Erythroblast (primary cell): ENCODE measurements at regions not wholly inside any gene's neighbourhood (a gene's known extent, or its start where the extent isn't known, plus 50 kb on each side); places are given as distances from the start of the nearest gene placed in this dataset.
"Not testable (repeated sequence)": the region's sequence is repeated elsewhere in the genome, so short reads cannot be mapped to it uniquely, and the experiment has no call there.

ENCODE experiments used
- DNase-seq, 2 experiments: peaks; one replicate each; lab custom pipeline; 2025; lab: John Stamatoyannopoulos, UW
- GATA1 ChIP-seq: IDR thresholded peaks from 2 replicates; pipeline ENCODE4 v1.6.1; 2011; ENCODE audit warnings: low read depth, mild to moderate bottlenecking, control low read depth, low read length, moderate library complexity
- POLR2A ChIP-seq: IDR thresholded peaks from 2 replicates; pipeline ENCODE4 v1.6.1; 2011; ENCODE audit warnings: mild to moderate bottlenecking, low read length

GRCh38 chrX:81348388-81348787 is 146.5 kb downstream of the SH3BGRL start:
- DNase-seq, result no peak
- no peak for TF ChIP-seq GATA1
- TF ChIP-seq POLR2A, result no peak

- DNase-seq, result no peak
- no peak for TF ChIP-seq GATA1
- no peak for TF ChIP-seq POLR2A
These were observed 153.1 kb downstream of the SH3BGRL start for GRCh38 chrX:81354954-81355353.

GRCh38 chrX:81355436-81355835 is 153.5 kb downstream of the SH3BGRL start:
- peak; percentile 0 to 4 for DNase-seq
- TF ChIP-seq GATA1 (no peak), POLR2A (no peak)

- DNase-seq, result no peak
- no peak for TF ChIP-seq POLR2A
- no peak for TF ChIP-seq GATA1
These were observed 165.4 kb downstream of the SH3BGRL start for GRCh38 chrX:81367291-81367690.

- DNase-seq, result peak; percentile 34 to 52
These were observed 175.4 kb downstream of the SH3BGRL start for GRCh38 chrX:81377329-81377728.

GRCh38 chrX:81378560-81378959 is 176.7 kb downstream of the SH3BGRL start:
- TF ChIP-seq GATA1 (no peak), POLR2A (no peak)
- no peak for DNase-seq

More at GRCh38 chrX:81377329-81377728, 175.4 kb downstream of the SH3BGRL start:
- TF ChIP-seq GATA1 (no peak), POLR2A (no peak)

GRCh38 chrX:81390237-81390636 is 188.3 kb downstream of the SH3BGRL start:
- peak; percentile 28 to 41 for DNase-seq
- TF ChIP-seq GATA1 (no peak), POLR2A (no peak)

GRCh38 chrX:81392396-81392795 is 190.5 kb downstream of the SH3BGRL start:
- no peak for TF ChIP-seq GATA1
- no peak for TF ChIP-seq POLR2A
- DNase-seq, result no peak

GRCh38 chrX:81405781-81406180 is 203.9 kb downstream of the SH3BGRL start:
- DNase-seq, result no peak
- TF ChIP-seq GATA1 (no peak), POLR2A (no peak)

GRCh38 chrX:81411517-81411916 is 209.6 kb downstream of the SH3BGRL start:
- DNase-seq, result no peak
- no peak for TF ChIP-seq POLR2A
- TF ChIP-seq GATA1, result no peak

GRCh38 chrX:81412428-81412827 is 210.5 kb downstream of the SH3BGRL start:
- DNase-seq, result no peak
- no peak for TF ChIP-seq POLR2A
- no peak for TF ChIP-seq GATA1

GRCh38 chrX:81412857-81413256 is 211.0 kb downstream of the SH3BGRL start:
- DNase-seq, result not testable (repeated sequence)

GRCh38 chrX:81414630-81415029 is 212.7 kb downstream of the SH3BGRL start:
- peak; percentile 15 to 27 for DNase-seq
- TF ChIP-seq GATA1 (no peak), POLR2A (no peak)
